Prostate gland (tissue), 2 donors: ENCODE measurements at regions not wholly inside any gene's neighbourhood (a gene's known extent, or its start where the extent isn't known, plus 50 kb on each side); places are given as distances from the start of the nearest gene placed in this dataset.

Experiments used
- DNase-seq: peaks from one replicate; pipeline ENCODE4 v3.0.0-alpha.2; 2019; ENCODE audit warnings: low spot score
- H3K27ac ChIP-seq, 2 donors: fragments of 200-600 bp; sonication (generic); 2 replicates each; pipeline ENCODE4 v1.5.1; 2017 to 2019
- H3K27me3 ChIP-seq: fragments of 200-600 bp; sonication (generic); replicated peaks from 2 replicates; pipeline ENCODE4 v1.5.1; 2019; ENCODE audit not compliant: insufficient read depth
- H3K36me3 ChIP-seq, 2 donors: fragments of 200-600 bp; sonication (generic); 1 replicate in 1 of 2; 2 replicates in 1 of 2; pipeline versions ENCODE4 v1.5.1 to v1.8.1; 2017 to 2019
- H3K4me1 ChIP-seq: fragments of 200-600 bp; sonication (generic); replicated peaks from 2 replicates; pipeline ENCODE4 v1.5.1; 2019
- H3K4me3 ChIP-seq, 2 donors: fragments of 200-600 bp; sonication (generic); 2 replicates each; pipeline ENCODE4 v1.5.1; 2017 to 2019
- H3K9me3 ChIP-seq: fragments of 200-600 bp; sonication (generic); 2 replicates; pipeline ENCODE4 v1.5.1; 2017
- CTCF ChIP-seq, 4 experiments: fragments of 200-600 bp in 2 of 4; fragments of 450-650 bp in 2 of 4; sonication (generic) in 2 of 4; IDR thresholded peaks; 1 replicate in 3 of 4; 2 replicates in 1 of 4; pipeline ENCODE4 v1.5.1; 2016 to 2019; ENCODE audit warnings: antibody characterized with exemption in 4 of 4, mild to moderate bottlenecking in 2 of 4, moderate library complexity in 2 of 4
- POLR2A ChIP-seq: fragments of 450-650 bp; IDR thresholded peaks from one replicate; pipeline ENCODE4 v1.6.1; 2016; ENCODE audit warnings: antibody characterized with exemption, mild to moderate bottlenecking
- POLR2AphosphoS5 ChIP-seq: sonication (generic); formaldehyde crosslinking; IDR thresholded peaks from one replicate; pipeline ENCODE4 v1.6.1; 2017; ENCODE audit warnings: antibody characterized with exemption
- WGBS: methylation state at CpG from one replicate; pipeline ENCODE4 v1.1.5; 2018; 5-methylcytosine and 5-hydroxymethylcytosine counted together
- intact Hi-C: fragments of 100-400 bp; cut with DNase I; formaldehyde crosslinking; loops from one replicate; pipeline ENCODE4 v1.14.2; 2022

- no peaks in the 10 kb centered on the region for H3K27me3 ChIP-seq
- no peak for TF ChIP-seq CTCF (IDR thresholded peaks at IDR 0.05)
- DNase-seq: no peak
- H3K4me3 ChIP-seq: no peak overlapping the region
- H3K9me3 ChIP-seq: no peaks in the 10 kb centered on the region
- no peak overlapping the region for H3K27ac ChIP-seq
- no peaks in the 10 kb centered on the region for H3K4me1 ChIP-seq
- intact Hi-C loops: no loop called here
- no peaks in the 10 kb centered on the region for H3K36me3 ChIP-seq
These were observed 1374.5 kb downstream of the NSUN3 start for GRCh38 chr3:95437409-95437808.

GRCh38 chr3:95438274-95438673, 1375.4 kb downstream of the NSUN3 start:
- TF ChIP-seq CTCF (IDR thresholded peaks at IDR 0.05) (no peak), POLR2A (no peak), POLR2AphosphoS5 (no peak)
- Histone ChIP-seq H3K9me3 (no peaks in the 10 kb centered on the region), H3K4me1 (no peaks in the 10 kb centered on the region), H3K27ac (no peak overlapping the region), H3K27me3 (no peaks in the 10 kb centered on the region), H3K36me3 (no peaks in the 10 kb centered on the region), H3K4me3 (no peak overlapping the region)
- DNase-seq: no peak
- intact Hi-C loops: no loop called here

GRCh38 chr3:95442766-95443165, 1371.6 kb upstream of the EPHA6 start:
- 69% methylated on average over 2 of the region's 2 CpGs for WGBS

GRCh38 chr3:95449841-95450240, 1364.6 kb upstream of the EPHA6 start:
- no peak for DNase-seq
- Histone ChIP-seq H3K27ac (no peak overlapping the region), H3K4me3 (no peak overlapping the region), H3K27me3 (no peaks in the 10 kb centered on the region), H3K36me3 (no peaks in the 10 kb centered on the region), H3K9me3 (no peaks in the 10 kb centered on the region), H3K4me1 (no peaks in the 10 kb centered on the region)
- 72% methylated on average over 1 of the region's 1 CpG for WGBS
- intact Hi-C loops: no loop called here
- TF ChIP-seq POLR2AphosphoS5 (no peak), POLR2A (no peak), CTCF (IDR thresholded peaks at IDR 0.05) (no peak)

More at GRCh38 chr3:95442766-95443165, 1371.6 kb upstream of the EPHA6 start:
- no peaks in the 10 kb centered on the region for H3K27me3 ChIP-seq
- intact Hi-C loops: no loop called here
- H3K27ac ChIP-seq: no peak overlapping the region
- no peaks in the 10 kb centered on the region for H3K4me1 ChIP-seq
- no peaks in the 10 kb centered on the region for H3K9me3 ChIP-seq
- DNase-seq: no peak
- H3K36me3 ChIP-seq: no peaks in the 10 kb centered on the region
- TF ChIP-seq CTCF (IDR thresholded peaks at IDR 0.05) (no peak), POLR2A (no peak), POLR2AphosphoS5 (no peak)
- no peak overlapping the region for H3K4me3 ChIP-seq

- DNase-seq: no peak
- Histone ChIP-seq H3K27ac (no peak overlapping the region), H3K36me3 (no peaks in the 10 kb centered on the region), H3K4me3 (no peak overlapping the region), H3K27me3 (no peaks in the 10 kb centered on the region), H3K4me1 (no peaks in the 10 kb centered on the region), H3K9me3 (no peaks in the 10 kb centered on the region)
- TF ChIP-seq POLR2AphosphoS5 (no peak), CTCF (IDR thresholded peaks at IDR 0.05) (no peak), POLR2A (no peak)
- WGBS: 91% methylated on average over 2 of the region's 2 CpGs
- intact Hi-C loops: no loop called here
These were observed 1361.2 kb upstream of the EPHA6 start for GRCh38 chr3:95453242-95453641.
